ENCODE measurements at regions not wholly inside any gene's neighbourhood (a gene's known extent, or its start where the extent isn't known, plus 50 kb on each side); places are given as distances from the start of the nearest gene placed in this dataset.

GRCh38 chr1:214224611-214225354 is 56.2 kb upstream of the SMYD2 start:
- Histone ChIP-seq H3K27me3 (no peaks in the 10 kb centered on the region), H3K9me3 (replicated peaks in 1 of 11) (no peaks in the 10 kb centered on the region), H3K4me2 (peak overlapping the region in 8 of 11 experiments; percentile 28 to 94 (median 48); a peak in 14 of 22 replicates), H4K20me1 (no peaks in the 10 kb centered on the region), H3K36me3 (no peaks in the 10 kb centered on the region), H3K4me3 (peak overlapping the region in 1 of 10 experiments; percentile 23; a peak in 1 of 20 replicates), H3K9ac (no peak overlapping the region), H3K27ac (no peak overlapping the region), H3K4me1 (peaks cover 0 to 28% (median 16%) of the 10 kb centered on the region in 10 experiments; a peak in 13 of 20 replicates)
- TF ChIP-seq Cebpa-rat (IDR thresholded peaks at IDR 0.05): no peak

- Histone ChIP-seq H3K27ac (no peak overlapping the region), H3K4me3 (no peak overlapping the region), H3K36me3 (no peaks in the 10 kb centered on the region), H3K4me2 (no peak overlapping the region), H3K9me3 (replicated peaks in 1 of 11) (no peaks in the 10 kb centered on the region), H4K20me1 (no peaks in the 10 kb centered on the region), H3K27me3 (no peaks in the 10 kb centered on the region), H3K4me1 (peaks cover under 1 to 21% (median 14%) of the 10 kb centered on the region in 10 experiments; a peak in 18 of 20 replicates), H3K9ac (no peak overlapping the region)
- no peak for TF ChIP-seq Cebpa-rat (IDR thresholded peaks at IDR 0.05)
These were observed 52.0 kb upstream of the SMYD2 start for GRCh38 chr1:214228976-214229375.

- no peaks in the 10 kb centered on the region for H3K9me3 ChIP-seq (replicated peaks in 1 of 11)
- no peak overlapping the region for H3K27ac ChIP-seq
- no peak overlapping the region for H3K4me2 ChIP-seq
- no peaks in the 10 kb centered on the region for H4K20me1 ChIP-seq
- H3K4me1 ChIP-seq: peaks cover 5 to 17% (median 11%) of the 10 kb centered on the region in 10 experiments
- TF ChIP-seq Cebpa-rat (IDR thresholded peaks at IDR 0.05): no peak
- H3K4me3 ChIP-seq: no peak overlapping the region
- H3K27me3 ChIP-seq: no peaks in the 10 kb centered on the region
- no peak overlapping the region for H3K9ac ChIP-seq
- no peaks in the 10 kb centered on the region for H3K36me3 ChIP-seq
These were observed 51.2 kb upstream of the SMYD2 start for GRCh38 chr1:214229736-214230135.
